ENCODE measurements at regions not wholly inside any gene's neighbourhood (a gene's known extent, or its start where the extent isn't known, plus 50 kb on each side); places are given as distances from the start of the nearest gene placed in this dataset.

DNA sequence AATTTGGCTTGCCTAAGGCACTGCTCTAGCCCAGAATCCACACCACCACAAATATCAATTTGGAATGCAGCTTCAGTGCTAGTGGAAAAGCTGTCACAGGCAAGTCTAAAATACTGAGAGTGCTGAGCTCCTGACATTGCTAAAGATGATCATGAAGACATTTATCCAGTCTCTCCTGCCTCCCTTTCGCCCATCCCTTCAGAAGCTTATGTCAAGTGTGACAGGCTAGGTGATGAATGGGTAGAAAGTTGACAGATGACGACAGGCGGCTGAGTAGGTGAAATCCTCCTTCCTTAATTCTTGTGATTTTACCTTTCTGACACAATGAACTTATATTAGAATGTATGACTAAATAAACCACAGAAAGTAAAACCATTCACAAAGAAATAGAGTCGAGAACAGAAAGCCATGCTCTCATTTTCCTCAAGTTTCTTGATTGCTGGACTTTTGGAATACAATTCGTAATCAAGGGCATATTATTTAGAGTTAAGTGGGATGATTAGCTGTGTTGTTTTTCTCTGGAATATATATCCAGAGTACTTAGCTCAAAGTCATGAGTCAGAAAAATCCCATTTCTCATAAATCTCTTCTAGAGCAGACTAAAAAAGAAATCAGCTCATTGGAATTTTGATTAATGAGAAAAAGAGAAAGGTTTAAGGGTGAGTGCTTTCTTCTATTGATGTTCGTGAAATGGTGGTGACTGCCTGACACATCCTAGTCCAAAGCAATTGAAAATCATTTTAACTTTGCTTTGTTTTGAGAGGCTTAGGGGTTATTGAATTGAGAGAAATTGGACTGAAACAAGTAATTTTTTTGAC is 1228.2 kb upstream of the CITED2 start:
- TF ChIP-seq, protein P1, sequence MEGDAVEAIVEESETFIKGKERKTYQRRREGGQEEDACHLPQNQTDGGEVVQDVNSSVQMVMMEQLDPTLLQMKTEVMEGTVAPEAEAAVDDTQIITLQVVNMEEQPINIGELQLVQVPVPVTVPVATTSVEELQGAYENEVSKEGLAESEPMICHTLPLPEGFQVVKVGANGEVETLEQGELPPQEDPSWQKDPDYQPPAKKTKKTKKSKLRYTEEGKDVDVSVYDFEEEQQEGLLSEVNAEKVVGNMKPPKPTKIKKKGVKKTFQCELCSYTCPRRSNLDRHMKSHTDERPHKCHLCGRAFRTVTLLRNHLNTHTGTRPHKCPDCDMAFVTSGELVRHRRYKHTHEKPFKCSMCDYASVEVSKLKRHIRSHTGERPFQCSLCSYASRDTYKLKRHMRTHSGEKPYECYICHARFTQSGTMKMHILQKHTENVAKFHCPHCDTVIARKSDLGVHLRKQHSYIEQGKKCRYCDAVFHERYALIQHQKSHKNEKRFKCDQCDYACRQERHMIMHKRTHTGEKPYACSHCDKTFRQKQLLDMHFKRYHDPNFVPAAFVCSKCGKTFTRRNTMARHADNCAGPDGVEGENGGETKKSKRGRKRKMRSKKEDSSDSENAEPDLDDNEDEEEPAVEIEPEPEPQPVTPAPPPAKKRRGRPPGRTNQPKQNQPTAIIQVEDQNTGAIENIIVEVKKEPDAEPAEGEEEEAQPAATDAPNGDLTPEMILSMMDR (IDR thresholded peaks at IDR 0.05; ENCODE audit: poor library complexity), result no peak
- no peak for TF ChIP-seq EZH2 (IDR thresholded peaks at IDR 0.05; ENCODE audit: borderline replicate concordance)

Data from hepatocyte (in vitro differentiated cells).